HG03342 (cell line): ENCODE measurements at regions not wholly inside any gene's neighbourhood (a gene's known extent, or its start where the extent isn't known, plus 50 kb on each side); places are given as distances from the start of the nearest gene placed in this dataset.

Experiments
- ATAC-seq: cut with Tn5 transposase; IDR thresholded peaks from one replicate; pipeline ENCODE4 v1.9.1; 2021; ENCODE audit warnings: mild to moderate bottlenecking, moderate library complexity; ENCODE audit not compliant: unreplicated experiment

GRCh38 chrX:77396781-77397180 lies 50.4 kb upstream of the FGF16 start:
- ATAC-seq: no peak
